Endothelial cell of umbilical vein (primary cell): ENCODE measurements at regions not wholly inside any gene's neighbourhood (a gene's known extent, or its start where the extent isn't known, plus 50 kb on each side); places are given as distances from the start of the nearest gene placed in this dataset.

Experiments
- BruUV-seq: library from RNA; stranded (reverse); fragments of 400-500 nt; replicated peaks from 2 replicates; lab custom pipeline; 2021; lab: Mats Ljungman, UMichigan
- CTCF ChIA-PET: fragments of 300-600, 350-600 bp; sonication (Branson Sonifier 250); formaldehyde crosslinking; loops from one replicate; lab custom pipeline; 2021; ENCODE audit warnings: antibody characterized with exemption, inconsistent platforms; lab: Charles Lee
- POLR2A ChIA-PET: fragments of 300-600, 350-600 bp; sonication (Branson Sonifier 250); formaldehyde crosslinking; loops from one replicate; lab custom pipeline; 2021; ENCODE audit warnings: antibody characterized with exemption, inconsistent platforms; lab: Charles Lee
- DNase-seq: peaks from one replicate; pipeline ENCODE4 v3.0.0-alpha.2; 2011; ENCODE audit warnings: low read depth, low spot score
- FAIRE-seq: peaks from 2 replicates; lab custom pipeline; 2011; peaks lifted over from hg19 to GRCh38; lab: Jason Lieb, UNC
- H2AFZ ChIP-seq: 2 replicates; pipeline ENCODE4 v1.6.0; 2012; ENCODE audit warnings: low read depth, low read length, control low read depth, inconsistent platforms
- H3K27ac ChIP-seq: 2 replicates; pipeline ENCODE4 v1.5.1; 2011; ENCODE audit warnings: low read depth, mild to moderate bottlenecking, control low read depth, low read length, moderate library complexity; ENCODE audit not compliant: insufficient read depth
- H3K27me3 ChIP-seq, 2 experiments: 2 replicates each; pipeline versions ENCODE4 v1.6.0 to v1.6.1; 2011; ENCODE audit warnings: low read length in 2 of 2, mixed read lengths in 1 of 2; ENCODE audit not compliant: control insufficient read depth in 2 of 2, insufficient read depth in 2 of 2
- H3K36me3 ChIP-seq, 2 experiments: 2 replicates in 1 of 2; 3 replicates in 1 of 2; pipeline ENCODE4 v1.5.1; 2011; ENCODE audit warnings: low read length in 2 of 2, mild to moderate bottlenecking in 1 of 2, moderate library complexity in 1 of 2; ENCODE audit not compliant: control insufficient read depth in 2 of 2, insufficient read depth in 2 of 2; ENCODE audit errors: extremely low read depth in 1 of 2
- H3K4me1 ChIP-seq: 3 replicates; pipeline ENCODE4 v1.5.1; 2011; ENCODE audit warnings: mild to moderate bottlenecking, low read length; ENCODE audit not compliant: control insufficient read depth, insufficient read depth; ENCODE audit errors: extremely low read depth
- H3K4me2 ChIP-seq: 2 replicates; pipeline ENCODE4 v1.6.1; 2011; ENCODE audit warnings: low read length, control low read depth, mixed read lengths; ENCODE audit not compliant: insufficient read depth
- H3K4me3 ChIP-seq, 3 experiments: fragments of 200-600 bp in 1 of 3; sonication (generic), shearing (Covaris generic) in 1 of 3; replicated peaks in 1 of 3; 2 replicates each; pipeline ENCODE4 v1.5.1; 2011 to 2016; ENCODE audit warnings: control low read depth in 3 of 3, low read length in 3 of 3, mild to moderate bottlenecking in 2 of 3, inconsistent platforms in 1 of 3, low read depth in 1 of 3, moderate library complexity in 1 of 3; ENCODE audit not compliant: insufficient read depth in 1 of 3
- H3K79me2 ChIP-seq: 2 replicates; pipeline ENCODE4 v1.6.0; 2012; ENCODE audit warnings: low read length, inconsistent platforms; ENCODE audit not compliant: control insufficient read depth, insufficient read depth
- H3K9ac ChIP-seq: replicated peaks from 2 replicates; pipeline ENCODE3; 2011; ENCODE audit warnings: low read length, control low read depth; ENCODE audit not compliant: insufficient read depth; ENCODE audit errors: extremely low read depth
- H3K9me1 ChIP-seq: replicated peaks from 3 replicates; pipeline ENCODE4 v1.6.0; 2011; ENCODE audit warnings: mild to moderate bottlenecking, low read length; ENCODE audit not compliant: control insufficient read depth, insufficient read depth; ENCODE audit errors: extremely low read depth
- H3K9me3 ChIP-seq: replicated peaks from 2 replicates; pipeline ENCODE4 v1.5.1; 2012; ENCODE audit warnings: low read length, inconsistent platforms; ENCODE audit not compliant: control insufficient read depth, insufficient read depth
- H4K20me1 ChIP-seq: replicated peaks from 2 replicates; pipeline ENCODE3; 2011; ENCODE audit warnings: mild to moderate bottlenecking, low read length; ENCODE audit not compliant: control insufficient read depth, insufficient read depth; ENCODE audit errors: extremely low read depth
- EZH2 ChIP-seq: IDR thresholded peaks from 2 replicates; pipeline ENCODE4 v1.6.1; 2012; ENCODE audit warnings: borderline replicate concordance, low read depth, mild to moderate bottlenecking, moderate library complexity, low read length, inconsistent platforms; ENCODE audit not compliant: severe bottlenecking
- FOS ChIP-seq: IDR thresholded peaks from 2 replicates; pipeline ENCODE4 v1.6.1; 2011; ENCODE audit warnings: mild to moderate bottlenecking, low read length, moderate library complexity, borderline replicate concordance; ENCODE audit not compliant: insufficient read depth
- GATA2 ChIP-seq: IDR thresholded peaks from 2 replicates; pipeline ENCODE4 v1.7.0; 2011; ENCODE audit warnings: low read depth, mild to moderate bottlenecking, moderate library complexity, mixed read lengths, low read length; ENCODE audit not compliant: insufficient read length, insufficient read depth
- JUN ChIP-seq: IDR thresholded peaks from 2 replicates; pipeline ENCODE4 v1.6.1; 2011; ENCODE audit warnings: borderline replicate concordance, low read depth; ENCODE audit not compliant: insufficient read length, insufficient read depth
- MYC ChIP-seq: IDR thresholded peaks from one replicate; pipeline ENCODE4 v1.6.1; 2011; ENCODE audit warnings: mild to moderate bottlenecking, low read depth, low read length
- POLR2A ChIP-seq: IDR thresholded peaks from 2 replicates; pipeline ENCODE4 v1.6.1; 2012; ENCODE audit warnings: low read depth, mild to moderate bottlenecking, control low read depth, low read length
- POLR2AphosphoS5 ChIP-seq: IDR thresholded peaks from 2 replicates; pipeline ENCODE4 v1.6.1; 2012; ENCODE audit warnings: low read depth, mild to moderate bottlenecking, control low read depth, low read length, moderate library complexity; ENCODE audit not compliant: insufficient read depth
- dilution Hi-C: fragments of 300-500 bp; cut with MboI; formaldehyde crosslinking; loops from one replicate; pipeline ENCODE4 v1.15.0; 2019; ENCODE audit warnings: low sequenced_read_pairs; ENCODE audit not compliant: extremely low pct_ligation_motif_present
- intact Hi-C: fragments of 100-400 bp; cut with micrococcal nuclease; formaldehyde crosslinking; loops from one replicate; pipeline ENCODE4 v1.10.0; 2022
- TF ChIP-seq, protein P1 (sequence below): IDR thresholded peaks from 2 replicates; pipeline ENCODE4 v1.6.1; 2011; ENCODE audit not compliant: insufficient read depth, insufficient read length
- TF ChIP-seq, protein P2 (sequence below), 2 donors: IDR thresholded peaks; 1 replicate in 1 of 2; 2 replicates in 1 of 2; pipeline ENCODE4 v1.5.1; 2011; ENCODE audit warnings: low read length in 2 of 2, mild to moderate bottlenecking in 2 of 2, moderate library complexity in 2 of 2, control low read depth in 1 of 2, inconsistent platforms in 1 of 2, low read depth in 1 of 2; ENCODE audit not compliant: insufficient read depth in 1 of 2; ENCODE audit errors: extremely low read depth in 1 of 2

- CTCF ChIA-PET = no interaction called here
- H3K4me3 ChIP-seq = no peak overlapping the region
- TF ChIP-seq JUN = no peak
- TF ChIP-seq POLR2A = no peak
- FAIRE-seq (no peak), DNase-seq (no peak)
- BruUV-seq = no TSS peak
- no peak overlapping the region for H2AFZ ChIP-seq
- no peak overlapping the region for H3K4me2 ChIP-seq
- no peaks in the 10 kb centered on the region for H3K9me3 ChIP-seq
- no peak overlapping the region for H3K9ac ChIP-seq
- dilution Hi-C loops = no loop called here
- no peaks in the 10 kb centered on the region for H3K4me1 ChIP-seq
- POLR2A ChIA-PET = no interaction called here
- no peaks in the 10 kb centered on the region for H4K20me1 ChIP-seq
- H3K79me2 ChIP-seq = no peaks in the 10 kb centered on the region
- peaks cover 0 to 1% of the 10 kb centered on the region in 2 experiments for H3K27me3 ChIP-seq
- no peak overlapping the region for H3K27ac ChIP-seq
- intact Hi-C loops = no loop called here
- H3K36me3 ChIP-seq = no peaks in the 10 kb centered on the region
- no peaks in the 10 kb centered on the region for H3K9me1 ChIP-seq
Observed at GRCh38 chr15:72865486-72865885, 81.9 kb upstream of the ADPGK start.

DNA sequence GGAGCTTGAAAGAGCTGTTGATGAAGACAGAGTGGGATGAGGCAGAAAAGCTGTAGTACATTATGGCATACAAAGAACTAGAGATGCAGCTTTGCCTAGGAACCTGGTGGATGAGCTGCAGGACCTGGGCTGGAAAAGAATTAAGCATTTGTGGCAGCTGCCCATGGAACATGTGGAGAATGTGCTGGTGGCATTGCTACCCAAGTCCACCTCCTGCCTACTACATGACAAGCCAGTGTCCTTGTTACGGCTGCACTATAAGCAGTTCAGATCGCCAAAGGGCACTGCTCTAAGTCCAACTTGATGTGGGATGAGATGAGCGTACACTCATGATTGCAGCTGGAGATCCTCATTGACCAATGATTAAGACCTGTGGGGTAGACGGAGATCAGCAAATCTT lies 81.1 kb upstream of the ADPGK start:
- no peaks in the 10 kb centered on the region for H3K9me3 ChIP-seq
- H3K27ac ChIP-seq = no peak overlapping the region
- BruUV-seq = no TSS peak
- no peak for TF ChIP-seq FOS
- no peak for TF ChIP-seq JUN
- no peak for TF ChIP-seq GATA2
- TF ChIP-seq, protein P1, sequence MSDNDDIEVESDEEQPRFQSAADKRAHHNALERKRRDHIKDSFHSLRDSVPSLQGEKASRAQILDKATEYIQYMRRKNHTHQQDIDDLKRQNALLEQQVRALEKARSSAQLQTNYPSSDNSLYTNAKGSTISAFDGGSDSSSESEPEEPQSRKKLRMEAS = no peak
- no peak for TF ChIP-seq EZH2
- no peak for TF ChIP-seq POLR2A
- no peak for TF ChIP-seq POLR2AphosphoS5
- no peak for TF ChIP-seq MYC
- TF ChIP-seq, protein P2, sequence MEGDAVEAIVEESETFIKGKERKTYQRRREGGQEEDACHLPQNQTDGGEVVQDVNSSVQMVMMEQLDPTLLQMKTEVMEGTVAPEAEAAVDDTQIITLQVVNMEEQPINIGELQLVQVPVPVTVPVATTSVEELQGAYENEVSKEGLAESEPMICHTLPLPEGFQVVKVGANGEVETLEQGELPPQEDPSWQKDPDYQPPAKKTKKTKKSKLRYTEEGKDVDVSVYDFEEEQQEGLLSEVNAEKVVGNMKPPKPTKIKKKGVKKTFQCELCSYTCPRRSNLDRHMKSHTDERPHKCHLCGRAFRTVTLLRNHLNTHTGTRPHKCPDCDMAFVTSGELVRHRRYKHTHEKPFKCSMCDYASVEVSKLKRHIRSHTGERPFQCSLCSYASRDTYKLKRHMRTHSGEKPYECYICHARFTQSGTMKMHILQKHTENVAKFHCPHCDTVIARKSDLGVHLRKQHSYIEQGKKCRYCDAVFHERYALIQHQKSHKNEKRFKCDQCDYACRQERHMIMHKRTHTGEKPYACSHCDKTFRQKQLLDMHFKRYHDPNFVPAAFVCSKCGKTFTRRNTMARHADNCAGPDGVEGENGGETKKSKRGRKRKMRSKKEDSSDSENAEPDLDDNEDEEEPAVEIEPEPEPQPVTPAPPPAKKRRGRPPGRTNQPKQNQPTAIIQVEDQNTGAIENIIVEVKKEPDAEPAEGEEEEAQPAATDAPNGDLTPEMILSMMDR (IDR thresholded peaks at IDR 0.05; ENCODE audit: extremely low read depth in 1 of 2, insufficient read depth in 1 of 2, low read depth in 1 of 2, low read length in 2 of 2) = no peak
- H3K4me2 ChIP-seq = no peak overlapping the region
- H3K79me2 ChIP-seq = no peaks in the 10 kb centered on the region
- peaks cover 0 to 1% of the 10 kb centered on the region in 2 experiments for H3K27me3 ChIP-seq
- H2AFZ ChIP-seq = no peak overlapping the region
- H3K4me1 ChIP-seq = no peaks in the 10 kb centered on the region
- no peak overlapping the region for H3K4me3 ChIP-seq
- dilution Hi-C loops (no loop called here), intact Hi-C loops (no loop called here)
- DNase-seq (no peak), FAIRE-seq (no peak)
- H4K20me1 ChIP-seq = no peaks in the 10 kb centered on the region
- ChIA-PET CTCF (no interaction called here), POLR2A (no interaction called here)
- no peak overlapping the region for H3K9ac ChIP-seq
- H3K9me1 ChIP-seq = no peaks in the 10 kb centered on the region
- H3K36me3 ChIP-seq = no peaks in the 10 kb centered on the region
